HG02571 (cell line): ENCODE measurements at regions not wholly inside any gene's neighbourhood (a gene's known extent, or its start where the extent isn't known, plus 50 kb on each side); places are given as distances from the start of the nearest gene placed in this dataset.
"Not testable (repeated sequence)": the region's sequence is repeated elsewhere in the genome, so short reads cannot be mapped to it uniquely, and the experiment has no call there.

Experiments
- ATAC-seq: cut with Tn5 transposase; IDR thresholded peaks from one replicate; pipeline ENCODE4 v1.9.1; 2021; ENCODE audit warnings: mild to moderate bottlenecking, moderate library complexity; ENCODE audit not compliant: unreplicated experiment

DNA sequence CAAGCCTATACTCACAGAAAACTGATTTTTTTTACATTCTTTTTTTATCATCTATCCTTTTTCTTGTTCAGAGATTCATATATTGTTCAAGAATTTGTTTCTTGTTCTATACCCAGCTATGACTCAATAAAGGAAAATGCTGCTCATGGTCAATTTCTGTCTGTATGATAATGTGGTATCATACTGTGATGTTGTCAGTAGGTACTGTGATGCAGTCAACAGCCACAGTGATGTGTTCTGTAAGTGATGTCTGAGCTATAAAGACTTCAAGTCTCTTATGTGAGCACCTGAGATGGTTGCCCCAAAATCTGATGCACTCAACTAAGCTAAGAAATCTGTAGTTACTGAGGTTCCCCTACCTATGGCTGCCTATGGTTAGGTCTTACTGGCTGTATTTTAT, 294.2 kb upstream of the GRIN3A start:
- no peak for ATAC-seq

GRCh38 chr9:102000956-102001355, 262.5 kb upstream of the GRIN3A start:
- ATAC-seq = no peak

DNA sequence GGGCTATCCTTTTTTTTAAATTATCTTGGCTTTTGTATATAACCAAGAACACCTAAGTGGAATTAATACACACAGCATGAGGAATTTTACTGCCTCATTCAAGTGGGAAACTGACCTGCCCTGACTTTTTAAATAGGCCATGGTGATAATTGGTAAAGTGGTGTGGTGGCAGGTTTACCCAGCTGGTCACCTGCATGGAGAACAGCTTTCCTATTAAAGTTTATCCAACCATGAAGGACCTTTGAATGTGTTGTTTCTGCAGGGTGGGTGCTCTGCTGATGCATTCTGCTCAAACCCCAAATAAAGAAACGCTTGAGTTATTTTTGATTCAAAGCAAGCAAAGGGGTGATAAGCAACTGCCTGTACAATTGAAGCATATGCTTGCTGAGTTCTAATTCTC, 261.0 kb upstream of the GRIN3A start:
- ATAC-seq = no peak

DNA sequence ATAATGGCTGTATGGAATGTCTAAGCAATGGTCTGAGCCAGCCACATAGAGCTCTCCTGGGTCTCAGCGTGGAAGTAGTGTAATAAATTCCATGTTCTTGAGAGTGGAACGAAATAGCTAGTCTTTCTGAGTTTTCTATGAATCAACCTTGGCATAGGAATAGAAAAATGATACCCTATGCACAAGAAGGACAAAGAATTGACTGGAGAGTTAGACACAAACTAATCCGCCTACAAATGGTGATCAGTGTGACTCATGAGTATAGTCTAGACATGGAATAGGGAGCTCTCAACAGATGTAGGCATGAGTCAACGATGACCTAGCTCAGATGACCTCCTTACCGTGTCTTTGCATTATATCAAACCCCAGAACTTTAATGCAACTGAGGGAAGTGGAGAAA, 256.8 kb upstream of the GRIN3A start:
- ATAC-seq = no peak

DNA sequence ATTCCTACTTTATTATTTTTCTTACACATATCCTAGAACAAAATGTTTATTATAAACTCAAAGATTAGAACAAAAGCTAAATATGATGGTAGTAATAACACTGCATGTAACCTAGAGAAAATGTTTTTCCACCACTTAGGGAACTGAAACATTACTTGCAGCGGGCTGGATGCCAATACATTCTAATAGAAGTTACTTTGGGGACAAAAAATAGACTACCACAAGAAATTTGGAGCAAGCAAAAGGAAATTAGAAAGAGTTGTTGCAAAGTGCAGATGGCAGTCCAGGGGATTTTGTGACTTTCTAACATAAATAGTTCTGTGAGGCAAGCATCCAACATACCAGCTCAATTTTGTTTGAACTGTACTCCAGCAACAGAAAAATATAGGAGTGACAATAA, 255.3 kb upstream of the GRIN3A start:
- ATAC-seq = no peak

- ATAC-seq = no peak
These were observed 253.5 kb upstream of the GRIN3A start for GRCh38 chr9:101991926-101992325.

DNA sequence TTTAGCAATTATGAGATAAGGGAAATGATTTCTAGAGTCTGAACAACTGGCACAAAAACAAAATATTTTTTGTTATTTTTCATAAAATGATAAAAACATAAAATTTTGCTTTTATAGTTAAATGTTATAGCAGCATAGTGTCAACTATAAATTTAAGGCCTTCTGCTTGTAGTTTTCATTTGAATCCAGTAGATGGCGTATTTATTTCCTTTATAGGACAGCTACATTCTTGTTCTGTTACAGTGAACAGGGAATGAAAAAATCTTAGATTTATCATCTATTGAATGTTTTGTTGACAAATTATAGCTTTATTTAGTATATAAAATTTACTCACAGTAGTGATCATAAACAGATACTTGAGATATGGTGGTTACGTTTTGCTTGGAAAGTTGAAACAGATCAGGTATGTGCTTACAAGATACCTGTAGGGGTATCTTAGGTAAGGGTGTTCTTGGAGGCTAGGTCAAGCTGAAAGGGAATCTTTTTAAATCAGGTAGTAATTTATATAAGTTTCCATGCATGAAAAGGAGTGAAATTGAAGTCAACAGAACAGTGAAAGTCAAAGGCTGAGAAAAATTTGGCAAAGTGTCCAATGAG, 239.3 kb upstream of the GRIN3A start:
- no peak for ATAC-seq

- no peak for ATAC-seq
These were observed 232.2 kb upstream of the GRIN3A start for GRCh38 chr9:101970609-101971008.

GRCh38 chr9:101968392-101968791, 229.9 kb upstream of the GRIN3A start:
- no peak for ATAC-seq

GRCh38 chr9:101966691-101967090, 228.2 kb upstream of the GRIN3A start:
- ATAC-seq = no peak

DNA sequence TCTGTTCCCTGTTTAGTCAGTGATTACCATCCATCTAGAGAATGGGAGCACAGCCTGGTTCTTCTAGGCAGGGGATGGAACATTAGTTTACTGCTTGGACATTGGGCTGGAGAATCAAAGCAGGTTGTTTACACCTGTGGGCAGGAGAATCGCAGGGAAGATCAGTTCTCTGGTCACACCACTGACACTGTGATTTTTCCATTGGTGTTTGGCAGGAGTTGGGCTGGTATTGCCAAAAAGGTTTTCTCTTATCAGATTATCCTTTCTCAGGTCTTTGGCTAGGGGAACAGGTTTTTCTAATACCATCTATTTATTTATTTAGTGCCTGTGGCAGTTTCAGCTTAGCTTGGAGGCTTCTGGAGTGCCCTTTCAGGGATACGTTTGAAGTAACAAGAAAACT, 219.3 kb upstream of the GRIN3A start:
- no peak for ATAC-seq

GRCh38 chr9:101951598-101951997, 213.2 kb upstream of the GRIN3A start:
- ATAC-seq = no peak

- no peak for ATAC-seq
These were observed 193.3 kb upstream of the GRIN3A start for GRCh38 chr9:101931756-101932155.

DNA sequence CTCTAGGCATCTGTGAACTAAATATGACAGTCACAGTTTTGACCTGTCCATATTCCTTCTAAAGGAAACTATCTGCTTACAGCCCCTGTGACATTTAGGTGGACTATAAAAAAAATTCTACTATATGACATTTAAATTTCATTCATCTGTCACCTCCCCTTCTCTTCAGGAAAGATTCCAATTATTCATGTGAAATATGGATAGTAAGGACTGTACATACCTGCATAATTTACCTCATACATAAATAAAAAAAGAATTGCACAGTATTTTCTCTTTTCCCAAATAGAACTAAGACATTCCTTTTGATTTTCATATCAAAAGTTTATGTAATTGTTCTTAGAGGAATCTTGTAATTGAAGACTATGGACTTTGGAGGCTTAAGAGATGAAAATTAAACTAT, 192.3 kb upstream of the GRIN3A start:
- ATAC-seq = no peak

DNA sequence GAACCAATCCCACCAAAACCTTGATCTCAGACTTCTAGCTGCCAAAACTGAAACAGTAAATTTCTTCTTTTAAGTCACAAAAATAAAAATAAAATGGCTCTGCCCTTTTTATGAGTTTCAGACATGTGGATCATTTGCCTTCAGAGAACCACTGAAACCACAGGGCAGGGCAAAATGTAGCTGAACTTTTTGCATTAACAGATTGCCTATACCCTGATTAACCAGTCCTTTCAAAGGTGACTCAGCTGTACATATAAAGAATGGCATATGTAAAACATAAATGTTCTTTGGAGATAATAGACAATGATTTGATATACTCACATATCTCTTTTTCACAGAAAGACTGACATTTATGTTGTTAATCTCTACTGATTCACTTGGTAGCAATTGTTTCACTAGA, 187.1 kb upstream of the GRIN3A start:
- ATAC-seq = no peak

- ATAC-seq = no peak
These were observed 185.0 kb upstream of the GRIN3A start for GRCh38 chr9:101923451-101923850.

DNA sequence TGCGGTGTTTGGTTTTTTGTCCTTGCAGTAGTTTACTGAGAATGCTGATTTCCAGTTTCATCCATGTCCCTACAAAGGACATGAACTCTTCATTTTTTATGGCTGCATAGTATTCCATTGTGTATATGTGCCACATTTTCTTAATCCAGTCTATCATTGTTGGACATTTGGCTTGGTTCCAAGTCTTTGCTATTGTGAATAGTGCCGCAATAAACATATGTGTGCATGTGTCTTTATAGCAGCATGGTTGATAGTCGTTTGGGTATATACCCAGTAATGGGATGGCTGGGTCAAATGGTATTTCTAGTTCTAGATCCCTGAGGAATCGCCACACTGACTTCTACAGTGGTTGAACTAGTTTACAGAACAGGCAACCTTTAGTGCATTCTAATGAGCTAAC, 178.5 kb upstream of the GRIN3A start:
- ATAC-seq = not testable (repeated sequence)

- no peak for ATAC-seq
These were observed 177.0 kb upstream of the GRIN3A start for GRCh38 chr9:101915482-101915881.

DNA sequence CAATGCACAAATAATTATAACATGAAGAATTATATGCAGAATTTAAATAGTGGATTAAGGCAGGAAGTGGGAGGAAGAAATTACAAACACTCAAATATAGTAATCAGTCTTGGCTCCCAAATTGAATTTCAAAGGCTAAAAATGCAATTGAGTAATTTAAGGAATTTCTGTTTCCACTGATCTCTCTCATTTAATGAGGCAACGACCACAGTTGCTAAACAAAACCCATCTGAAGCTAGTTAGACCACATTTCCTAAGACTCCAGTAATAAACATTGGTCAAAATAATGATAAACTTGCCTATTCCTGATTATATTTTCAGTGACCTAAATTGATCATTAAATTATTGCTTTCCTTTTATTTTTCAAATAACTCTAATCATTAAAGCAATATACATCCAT, 174.3 kb upstream of the GRIN3A start:
- no peak for ATAC-seq

DNA sequence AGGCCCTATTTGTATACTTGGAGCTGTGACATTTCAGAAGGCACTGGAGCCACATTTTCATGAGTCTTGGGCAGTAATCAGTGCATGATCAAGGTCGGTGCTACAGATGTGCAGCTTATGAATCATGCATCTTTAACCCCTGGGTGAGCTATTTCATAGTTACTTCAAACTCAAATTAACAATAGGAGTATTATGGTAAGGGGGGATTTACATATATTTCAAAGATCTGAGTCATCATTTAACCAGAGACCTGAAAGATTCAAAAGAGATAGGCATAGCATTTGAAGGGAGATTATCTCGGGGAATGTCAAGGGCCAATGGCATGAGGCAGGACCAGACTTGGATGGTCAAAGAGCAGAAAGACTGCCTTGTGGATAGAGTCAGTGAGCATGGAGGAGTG, 169.0 kb upstream of the GRIN3A start:
- ATAC-seq = no peak

- no peak for ATAC-seq
These were observed 166.4 kb upstream of the GRIN3A start for GRCh38 chr9:101904845-101905244.

DNA sequence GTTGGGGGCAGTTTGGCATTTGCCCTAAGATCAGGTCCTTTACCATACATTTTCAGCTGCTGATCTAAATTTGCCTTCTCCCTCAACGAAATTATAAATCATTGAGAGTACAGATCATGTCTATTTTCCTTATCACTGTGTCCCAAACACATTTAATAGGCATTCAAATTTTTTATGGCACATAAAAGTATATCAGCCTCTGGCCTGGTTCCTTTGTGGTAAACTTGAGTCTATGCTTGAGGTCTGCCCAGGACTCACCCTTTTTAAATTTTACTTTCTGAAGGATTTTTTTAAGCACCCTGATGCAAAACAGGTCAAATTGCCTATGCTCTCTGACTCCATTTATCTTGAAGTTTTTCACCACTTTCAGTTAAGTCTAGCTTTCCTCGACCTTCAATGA, 163.6 kb upstream of the GRIN3A start:
- no peak for ATAC-seq

- ATAC-seq = no peak
These were observed 158.7 kb upstream of the GRIN3A start for GRCh38 chr9:101897196-101897595.
